CD4-positive, alpha-beta memory T cell (primary cell): ENCODE measurements at regions not wholly inside any gene's neighbourhood (a gene's known extent, or its start where the extent isn't known, plus 50 kb on each side); places are given as distances from the start of the nearest gene placed in this dataset.

Experiments used
- CTCF ChIA-PET: fragments of 350-600 bp; sonication (Branson Sonifier 250); formaldehyde crosslinking; loops from one replicate; lab custom pipeline; 2021; ENCODE audit warnings: inconsistent platforms; ENCODE audit not compliant: partially characterized antibody; lab: Charles Lee
- POLR2A ChIA-PET: fragments of 350-600 bp; sonication (Branson Sonifier 250); formaldehyde crosslinking; loops from one replicate; lab custom pipeline; 2021; ENCODE audit not compliant: partially characterized antibody; lab: Charles Lee
- DNase-seq, 5 donors: peaks; one replicate each; pipeline versions ENCODE4 v3.0.0 to v3.0.0-alpha.2; 2020 to 2022; ENCODE audit warnings: mixed read lengths in 1 of 5
- H3K27ac ChIP-seq: one replicate; pipeline ENCODE4 v1.7.0; 2013; ENCODE audit warnings: low read depth, low read length
- H3K27me3 ChIP-seq: 2 replicates; pipeline ENCODE4 v1.7.0; 2013; ENCODE audit warnings: mild to moderate bottlenecking, low read length, moderate library complexity; ENCODE audit not compliant: insufficient read depth
- H3K36me3 ChIP-seq: 2 replicates; pipeline ENCODE4 v1.7.0; 2013; ENCODE audit warnings: mild to moderate bottlenecking, low read length, moderate library complexity; ENCODE audit not compliant: insufficient read depth
- H3K4me1 ChIP-seq: 2 replicates; pipeline ENCODE4 v1.7.0; 2013; ENCODE audit warnings: mild to moderate bottlenecking, low read length, moderate library complexity; ENCODE audit not compliant: insufficient read depth
- H3K4me3 ChIP-seq, 2 donors: one replicate each; pipeline ENCODE4 v1.7.0; 2013; ENCODE audit warnings: low read length in 2 of 2, mild to moderate bottlenecking in 1 of 2
- H3K9me3 ChIP-seq, 2 donors: one replicate each; pipeline ENCODE4 v1.7.0; 2013; ENCODE audit warnings: low read length in 2 of 2, control low read depth in 1 of 2; ENCODE audit not compliant: control insufficient read depth in 1 of 2
- H3K27ac Mint-ChIP-seq, 7 donors: one replicate each; pipeline ENCODE4 v1.8.0; 2020 to 2021; ENCODE audit warnings: mixed read lengths in 7 of 7, mild to moderate bottlenecking in 6 of 7, inconsistent platforms in 3 of 7, moderate library complexity in 3 of 7
- H3K27me3 Mint-ChIP-seq, 2 donors: one replicate each; pipeline ENCODE4 v1.8.0; 2020 to 2021; ENCODE audit warnings: mixed read lengths in 2 of 2
- H3K36me3 Mint-ChIP-seq, 2 donors: one replicate each; pipeline ENCODE4 v1.8.0; 2020 to 2021; ENCODE audit warnings: mixed read lengths in 2 of 2, inconsistent platforms in 1 of 2, mild to moderate bottlenecking in 1 of 2
- H3K4me1 Mint-ChIP-seq, 4 donors: one replicate each; pipeline ENCODE4 v1.8.0; 2020 to 2021; ENCODE audit warnings: mixed read lengths in 4 of 4, mild to moderate bottlenecking in 1 of 4
- H3K4me3 Mint-ChIP-seq, 8 donors: one replicate each; pipeline ENCODE4 v1.8.0; 2020 to 2021; ENCODE audit warnings: mixed read lengths in 8 of 8, mild to moderate bottlenecking in 7 of 8, moderate library complexity in 6 of 8, inconsistent platforms in 3 of 8
- H3K9me3 Mint-ChIP-seq, 8 donors: one replicate each; pipeline ENCODE4 v1.8.0; 2020 to 2021; ENCODE audit warnings: mixed read lengths in 8 of 8, mild to moderate bottlenecking in 5 of 8, inconsistent platforms in 3 of 8, moderate library complexity in 1 of 8
- intact Hi-C: fragments of 100-400 bp; cut with micrococcal nuclease; formaldehyde crosslinking; loops from one replicate; pipeline ENCODE4 v1.15.1; 2023

GRCh38 chr9:106668534-106668933, 194.4 kb upstream of the ZNF462 start:
- intact Hi-C loops = no loop called here
- CTCF ChIA-PET = no interaction called here
- Mint-ChIP-seq H3K27ac (no peak overlapping the region), H3K4me3 (no peak overlapping the region), H3K27me3 (no peaks in the 10 kb centered on the region), H3K9me3 (peaks cover 0 to 7% (median 0%) of the 10 kb centered on the region in 8 donors), H3K36me3 (no peaks in the 10 kb centered on the region), H3K4me1 (no peaks in the 10 kb centered on the region)
- DNase-seq = no peak
- Histone ChIP-seq H3K36me3 (no peaks in the 10 kb centered on the region), H3K27me3 (no peaks in the 10 kb centered on the region), H3K27ac (no peak overlapping the region), H3K4me3 (no peak overlapping the region), H3K9me3 (no peaks in the 10 kb centered on the region), H3K4me1 (no peaks in the 10 kb centered on the region)
- POLR2A ChIA-PET = no interaction called here

GRCh38 chr9:106669835-106670234, 193.1 kb upstream of the ZNF462 start:
- Mint-ChIP-seq H3K27ac (no peak overlapping the region), H3K4me3 (no peak overlapping the region), H3K27me3 (no peaks in the 10 kb centered on the region), H3K9me3 (peaks cover 0 to 7% (median 0%) of the 10 kb centered on the region in 8 donors), H3K36me3 (no peaks in the 10 kb centered on the region), H3K4me1 (no peaks in the 10 kb centered on the region)
- no peaks in the 10 kb centered on the region for H3K4me1 ChIP-seq
- CTCF ChIA-PET = no interaction called here
- intact Hi-C loops = no loop called here
- H3K9me3 ChIP-seq = no peaks in the 10 kb centered on the region
- H3K27me3 ChIP-seq = no peaks in the 10 kb centered on the region
- no peak for DNase-seq
- H3K27ac ChIP-seq = no peak overlapping the region
- no peak overlapping the region for H3K4me3 ChIP-seq
- H3K36me3 ChIP-seq = no peaks in the 10 kb centered on the region
- POLR2A ChIA-PET = no interaction called here

- Histone ChIP-seq H3K4me3 (no peak overlapping the region), H3K36me3 (no peaks in the 10 kb centered on the region), H3K27ac (no peak overlapping the region), H3K9me3 (no peaks in the 10 kb centered on the region), H3K4me1 (no peaks in the 10 kb centered on the region), H3K27me3 (no peaks in the 10 kb centered on the region)
- no peak for DNase-seq
- ChIA-PET POLR2A (no interaction called here), CTCF (no interaction called here)
- Mint-ChIP-seq H3K27ac (no peak overlapping the region), H3K4me3 (no peak overlapping the region), H3K36me3 (no peaks in the 10 kb centered on the region), H3K4me1 (no peaks in the 10 kb centered on the region), H3K27me3 (no peaks in the 10 kb centered on the region), H3K9me3 (peaks cover 0 to 11% (median 0%) of the 10 kb centered on the region in 8 donors)
- intact Hi-C loops = no loop called here
Measured at GRCh38 chr9:106670418-106670817, 192.5 kb upstream of the ZNF462 start.

GRCh38 chr9:106675780-106676179, 187.2 kb upstream of the ZNF462 start:
- no peaks in the 10 kb centered on the region for H3K9me3 ChIP-seq
- no peak overlapping the region for H3K4me3 ChIP-seq
- Mint-ChIP-seq H3K27me3 (no peaks in the 10 kb centered on the region), H3K4me3 (no peak overlapping the region), H3K27ac (no peak overlapping the region), H3K9me3 (peaks cover 0 to 15% (median 4%) of the 10 kb centered on the region in 8 donors), H3K36me3 (no peaks in the 10 kb centered on the region), H3K4me1 (no peaks in the 10 kb centered on the region)
- no peak overlapping the region for H3K27ac ChIP-seq
- H3K27me3 ChIP-seq = no peaks in the 10 kb centered on the region
- H3K4me1 ChIP-seq = no peaks in the 10 kb centered on the region
- POLR2A ChIA-PET = no interaction called here
- intact Hi-C loops = no loop called here
- DNase-seq = no peak
- CTCF ChIA-PET = no interaction called here
- H3K36me3 ChIP-seq = no peaks in the 10 kb centered on the region

- POLR2A ChIA-PET = interaction anchor here (0.6 kb wide), 1 partner anchor 1169 kb away, joined by 3 read pairs; no protein-coding TSS in a partner anchor
- Histone ChIP-seq H3K4me3 (no peak overlapping the region), H3K9me3 (no peaks in the 10 kb centered on the region), H3K27ac (no peak overlapping the region), H3K36me3 (no peaks in the 10 kb centered on the region), H3K4me1 (no peaks in the 10 kb centered on the region), H3K27me3 (no peaks in the 10 kb centered on the region)
- H3K27ac Mint-ChIP-seq = no peak overlapping the region
- peaks cover 0 to 23% (median 5%) of the 10 kb centered on the region in 8 donors for H3K9me3 Mint-ChIP-seq
- intact Hi-C loops = no loop called here
- H3K4me1 Mint-ChIP-seq = no peaks in the 10 kb centered on the region
- H3K4me3 Mint-ChIP-seq = no peak overlapping the region
- H3K36me3 Mint-ChIP-seq = no peaks in the 10 kb centered on the region
- CTCF ChIA-PET = no interaction called here
- DNase-seq = peak in 1 of 5 donors; percentile 31
- H3K27me3 Mint-ChIP-seq = no peaks in the 10 kb centered on the region
Measured at GRCh38 chr9:106677374-106677773, 185.6 kb upstream of the ZNF462 start.

- ChIA-PET POLR2A (no interaction called here), CTCF (no interaction called here)
- no peaks in the 10 kb centered on the region for H3K9me3 ChIP-seq
- no peaks in the 10 kb centered on the region for H3K27me3 ChIP-seq
- Mint-ChIP-seq H3K4me1 (no peaks in the 10 kb centered on the region), H3K9me3 (peaks cover 0 to 23% (median 5%) of the 10 kb centered on the region in 8 donors), H3K27ac (no peak overlapping the region), H3K36me3 (no peaks in the 10 kb centered on the region), H3K4me3 (no peak overlapping the region), H3K27me3 (no peaks in the 10 kb centered on the region)
- H3K4me3 ChIP-seq = no peak overlapping the region
- no peaks in the 10 kb centered on the region for H3K4me1 ChIP-seq
- H3K27ac ChIP-seq = no peak overlapping the region
- DNase-seq = no peak
- intact Hi-C loops = no loop called here
- no peaks in the 10 kb centered on the region for H3K36me3 ChIP-seq
Measured at GRCh38 chr9:106677830-106678229, 185.1 kb upstream of the ZNF462 start.

- Mint-ChIP-seq H3K27ac (no peak overlapping the region), H3K27me3 (no peaks in the 10 kb centered on the region)
Measured at GRCh38 chr9:106678273-106678672, 184.7 kb upstream of the ZNF462 start.

GRCh38 chr9:106682420-106682819, 180.5 kb upstream of the ZNF462 start:
- no peak for DNase-seq
- intact Hi-C loops = no loop called here
- no peaks in the 10 kb centered on the region for H3K36me3 Mint-ChIP-seq
- no peaks in the 10 kb centered on the region for H3K27me3 ChIP-seq
- H3K9me3 ChIP-seq = no peaks in the 10 kb centered on the region
- no peak overlapping the region for H3K4me3 ChIP-seq
- ChIA-PET CTCF (no interaction called here), POLR2A (no interaction called here)
- H3K4me3 Mint-ChIP-seq = no peak overlapping the region
- no peak overlapping the region for H3K27ac Mint-ChIP-seq
- no peaks in the 10 kb centered on the region for H3K4me1 Mint-ChIP-seq
- no peaks in the 10 kb centered on the region for H3K27me3 Mint-ChIP-seq
- no peak overlapping the region for H3K27ac ChIP-seq
- no peaks in the 10 kb centered on the region for H3K36me3 ChIP-seq
- no peaks in the 10 kb centered on the region for H3K4me1 ChIP-seq
- peaks cover 0 to 20% (median 9%) of the 10 kb centered on the region in 8 donors for H3K9me3 Mint-ChIP-seq

More at GRCh38 chr9:106678273-106678672, 184.7 kb upstream of the ZNF462 start:
- POLR2A ChIA-PET = no interaction called here
- Histone ChIP-seq H3K9me3 (no peaks in the 10 kb centered on the region), H3K36me3 (no peaks in the 10 kb centered on the region), H3K4me1 (no peaks in the 10 kb centered on the region), H3K27me3 (no peaks in the 10 kb centered on the region), H3K27ac (no peak overlapping the region), H3K4me3 (no peak overlapping the region)
- Mint-ChIP-seq H3K4me3 (no peak overlapping the region), H3K36me3 (no peaks in the 10 kb centered on the region), H3K9me3 (peaks cover 0 to 23% (median 6%) of the 10 kb centered on the region in 8 donors), H3K4me1 (no peaks in the 10 kb centered on the region)
- intact Hi-C loops = no loop called here
- no peak for DNase-seq
- CTCF ChIA-PET = no interaction called here
